ENCODE measurements at regions not wholly inside any gene's neighbourhood (a gene's known extent, or its start where the extent isn't known, plus 50 kb on each side); places are given as distances from the start of the nearest gene placed in this dataset.

DNA sequence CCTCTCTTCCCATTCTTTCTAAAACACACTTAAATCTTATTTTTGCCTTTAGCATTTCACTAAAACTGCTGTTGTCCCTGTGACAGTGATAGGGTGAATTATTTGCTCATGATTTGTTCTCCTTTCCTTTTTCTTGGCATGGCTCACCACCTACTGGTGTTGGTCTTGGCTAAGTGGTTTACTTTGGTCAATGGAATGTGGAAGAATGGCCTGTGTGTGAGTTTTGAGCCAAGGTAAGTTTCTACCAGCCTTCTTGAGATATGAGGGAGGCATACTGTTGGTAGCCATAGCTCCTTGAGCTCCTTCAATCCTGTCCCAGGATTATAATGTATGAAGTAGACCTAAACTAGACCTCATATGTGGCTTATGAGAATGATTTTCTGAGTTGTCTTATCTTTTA, 506.3 kb upstream of the RAG2 start:
- DNase-seq (ENCODE audit: low read depth) (no peak), FAIRE-seq (no peak)
- TF ChIP-seq, protein P1, sequence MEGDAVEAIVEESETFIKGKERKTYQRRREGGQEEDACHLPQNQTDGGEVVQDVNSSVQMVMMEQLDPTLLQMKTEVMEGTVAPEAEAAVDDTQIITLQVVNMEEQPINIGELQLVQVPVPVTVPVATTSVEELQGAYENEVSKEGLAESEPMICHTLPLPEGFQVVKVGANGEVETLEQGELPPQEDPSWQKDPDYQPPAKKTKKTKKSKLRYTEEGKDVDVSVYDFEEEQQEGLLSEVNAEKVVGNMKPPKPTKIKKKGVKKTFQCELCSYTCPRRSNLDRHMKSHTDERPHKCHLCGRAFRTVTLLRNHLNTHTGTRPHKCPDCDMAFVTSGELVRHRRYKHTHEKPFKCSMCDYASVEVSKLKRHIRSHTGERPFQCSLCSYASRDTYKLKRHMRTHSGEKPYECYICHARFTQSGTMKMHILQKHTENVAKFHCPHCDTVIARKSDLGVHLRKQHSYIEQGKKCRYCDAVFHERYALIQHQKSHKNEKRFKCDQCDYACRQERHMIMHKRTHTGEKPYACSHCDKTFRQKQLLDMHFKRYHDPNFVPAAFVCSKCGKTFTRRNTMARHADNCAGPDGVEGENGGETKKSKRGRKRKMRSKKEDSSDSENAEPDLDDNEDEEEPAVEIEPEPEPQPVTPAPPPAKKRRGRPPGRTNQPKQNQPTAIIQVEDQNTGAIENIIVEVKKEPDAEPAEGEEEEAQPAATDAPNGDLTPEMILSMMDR (IDR thresholded peaks at IDR 0.05; ENCODE audit: insufficient read depth, low read length, severe bottlenecking), result no peak
- Histone ChIP-seq H3K4me3 (ENCODE audit: low read depth, low read length) (no peak overlapping the region), H3K27me3 (ENCODE audit: control insufficient read depth, insufficient read depth, low read length) (no peaks in the 10 kb centered on the region), H3K36me3 (ENCODE audit: control insufficient read depth, insufficient read depth, low read length) (no peaks in the 10 kb centered on the region)

DNA sequence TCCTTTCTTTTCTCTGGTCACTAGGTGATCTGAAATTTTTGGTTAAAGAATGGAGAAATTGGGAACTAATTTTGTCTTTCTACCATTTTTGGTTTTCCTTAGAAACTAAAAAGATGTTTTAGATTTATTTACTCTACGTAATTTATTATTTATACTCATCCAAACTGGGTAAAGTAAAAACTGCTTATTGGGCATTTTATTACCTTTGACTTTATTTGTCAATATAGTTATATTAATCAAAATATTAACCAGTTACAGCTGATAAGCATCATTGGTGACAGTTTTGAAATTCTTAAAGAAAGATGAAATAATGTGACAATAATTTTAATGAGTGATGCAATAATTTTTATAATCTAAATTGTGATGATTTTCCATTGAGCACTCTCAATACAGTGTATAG, 502.0 kb upstream of the RAG2 start:
- H3K4me3 ChIP-seq (ENCODE audit: low read depth, low read length), result no peak overlapping the region
- no peaks in the 10 kb centered on the region for H3K27me3 ChIP-seq (ENCODE audit: control insufficient read depth, insufficient read depth, low read length)
- H3K36me3 ChIP-seq (ENCODE audit: control insufficient read depth, insufficient read depth, low read length), result no peaks in the 10 kb centered on the region
- no peak for FAIRE-seq
- TF ChIP-seq, protein P1 (IDR thresholded peaks at IDR 0.05; ENCODE audit: insufficient read depth, low read length, severe bottlenecking), result no peak
- no peak for DNase-seq (ENCODE audit: low read depth)

- FAIRE-seq (no peak), DNase-seq (ENCODE audit: low read depth) (no peak)
- TF ChIP-seq, protein P1 (IDR thresholded peaks at IDR 0.05; ENCODE audit: insufficient read depth, low read length, severe bottlenecking), result no peak
- Histone ChIP-seq H3K27me3 (ENCODE audit: control insufficient read depth, insufficient read depth, low read length) (no peaks in the 10 kb centered on the region), H3K36me3 (ENCODE audit: control insufficient read depth, insufficient read depth, low read length) (no peaks in the 10 kb centered on the region), H3K4me3 (ENCODE audit: low read depth, low read length) (no peak overlapping the region)
Observed at GRCh38 chr11:37092487-37092886, 494.5 kb upstream of the RAG2 start.

- DNase-seq (ENCODE audit: low read depth) (no peak), FAIRE-seq (no peak)
- no peaks in the 10 kb centered on the region for H3K27me3 ChIP-seq (ENCODE audit: control insufficient read depth, insufficient read depth, low read length)
- TF ChIP-seq, protein P1 (IDR thresholded peaks at IDR 0.05; ENCODE audit: insufficient read depth, low read length, severe bottlenecking), result no peak
- H3K36me3 ChIP-seq (ENCODE audit: control insufficient read depth, insufficient read depth, low read length), result no peaks in the 10 kb centered on the region
- no peak overlapping the region for H3K4me3 ChIP-seq (ENCODE audit: low read depth, low read length)
Observed at GRCh38 chr11:37089439-37089838, 491.4 kb upstream of the RAG2 start.

- FAIRE-seq, result no peak
- Histone ChIP-seq H3K36me3 (ENCODE audit: control insufficient read depth, insufficient read depth, low read length) (no peaks in the 10 kb centered on the region), H3K27me3 (ENCODE audit: control insufficient read depth, insufficient read depth, low read length) (no peaks in the 10 kb centered on the region)
Observed at GRCh38 chr11:37088573-37088910, 490.5 kb upstream of the RAG2 start.

More at GRCh38 chr11:37088573-37088910, 490.5 kb upstream of the RAG2 start:
- DNase-seq (ENCODE audit: low read depth), result no peak
- TF ChIP-seq, protein P1 (IDR thresholded peaks at IDR 0.05; ENCODE audit: insufficient read depth, low read length, severe bottlenecking), result no peak
- no peak overlapping the region for H3K4me3 ChIP-seq (ENCODE audit: low read depth, low read length)

Measured in bronchial epithelial cell (primary cell).